ENCODE measurements at regions not wholly inside any gene's neighbourhood (a gene's known extent, or its start where the extent isn't known, plus 50 kb on each side); places are given as distances from the start of the nearest gene placed in this dataset.

- TF ChIP-seq EZH2 (IDR thresholded peaks at IDR 0.05; ENCODE audit: low read length, unreplicated experiment) (no peak), CTCF (conservative IDR thresholded peaks at IDR 0.05; ENCODE audit: low read depth, low read length) (no peak)
Observed at GRCh38 chr4:136516371-136516770, 1015.9 kb downstream of the PCDH18 start.
